GM13976 (cell line): ENCODE measurements at regions not wholly inside any gene's neighbourhood (a gene's known extent, or its start where the extent isn't known, plus 50 kb on each side); places are given as distances from the start of the nearest gene placed in this dataset.

ENCODE experiments used
- DNase-seq: peaks from one replicate; pipeline ENCODE4 v3.0.0; 2012; ENCODE audit warnings: low spot score
- CTCF ChIP-seq: IDR thresholded peaks from 2 replicates; pipeline ENCODE4 v1.5.1; 2012; ENCODE audit warnings: borderline replicate concordance, mild to moderate bottlenecking; ENCODE audit not compliant: insufficient read depth; ENCODE audit errors: extremely low read depth, missing control alignments, control extremely low read depth
- in situ Hi-C: fragments of 300-500 bp; cut with MboI; formaldehyde crosslinking; loops from one replicate; pipeline ENCODE4 v1.12.0; 2022; ENCODE audit warnings: low sequenced_read_pairs, mixed read lengths, inconsistent platforms; ENCODE audit not compliant: unreplicated experiment

- DNase-seq: no peak
- TF ChIP-seq CTCF: no peak
- in situ Hi-C loops: no loop called here
Observed at GRCh38 chr2:188199716-188200128, 92.0 kb upstream of the GULP1 start.

- in situ Hi-C loops: no loop called here
- DNase-seq: no peak
- TF ChIP-seq CTCF: no peak
Observed at GRCh38 chr2:188201639-188202038, 90.0 kb upstream of the GULP1 start.

- TF ChIP-seq CTCF: no peak
- in situ Hi-C loops: no loop called here
- no peak for DNase-seq
Observed at GRCh38 chr2:188202777-188203176, 88.9 kb upstream of the GULP1 start.

GRCh38 chr2:188203776-188204175, 87.9 kb upstream of the GULP1 start:
- in situ Hi-C loops: no loop called here
- TF ChIP-seq CTCF: no peak
- DNase-seq: no peak

- no peak for DNase-seq
- no peak for TF ChIP-seq CTCF
- in situ Hi-C loops: no loop called here
Observed at GRCh38 chr2:188204824-188205223, 86.8 kb upstream of the GULP1 start.

GRCh38 chr2:188207554-188207953, 84.1 kb upstream of the GULP1 start:
- no peak for TF ChIP-seq CTCF
- no peak for DNase-seq
- in situ Hi-C loops: no loop called here

- in situ Hi-C loops: no loop called here
- no peak for TF ChIP-seq CTCF
- no peak for DNase-seq
Observed at GRCh38 chr2:188209218-188209617, 82.5 kb upstream of the GULP1 start.
